Mesenchymal stem cell (in vitro differentiated cells and primary cell): ENCODE measurements at regions not wholly inside any gene's neighbourhood (a gene's known extent, or its start where the extent isn't known, plus 50 kb on each side); places are given as distances from the start of the nearest gene placed in this dataset.
"Not testable (repeated sequence)": the region's sequence is repeated elsewhere in the genome, so short reads cannot be mapped to it uniquely, and the experiment has no call there.

Source experiments
- DNase-seq: peaks from one replicate; pipeline ENCODE4 v3.0.0-alpha.2; 2013
- H2AFZ ChIP-seq: one replicate; pipeline ENCODE4 v1.6.1; 2013; ENCODE audit warnings: low read depth, mild to moderate bottlenecking, control low read depth, inconsistent platforms, low read length, moderate library complexity
- H2AK5ac ChIP-seq: 2 replicates; pipeline ENCODE4 v1.6.1; 2013; ENCODE audit warnings: low read length, moderate library complexity, mild to moderate bottlenecking, inconsistent platforms; ENCODE audit not compliant: severe bottlenecking
- H2BK120ac ChIP-seq: one replicate; pipeline ENCODE4 v1.6.1; 2013; ENCODE audit warnings: low read depth, mild to moderate bottlenecking, inconsistent platforms, low read length, moderate library complexity
- H2BK12ac ChIP-seq, 2 experiments: one replicate each; pipeline ENCODE4 v1.6.1; 2013; ENCODE audit warnings: inconsistent platforms in 2 of 2, low read length in 2 of 2, mild to moderate bottlenecking in 2 of 2, moderate library complexity in 2 of 2, control low read depth in 1 of 2
- H2BK15ac ChIP-seq: one replicate; pipeline ENCODE4 v1.6.1; 2013; ENCODE audit warnings: mild to moderate bottlenecking, low read depth, inconsistent platforms; ENCODE audit not compliant: poor library complexity, severe bottlenecking
- H2BK5ac ChIP-seq: 2 replicates; pipeline ENCODE4 v1.6.1; 2013; ENCODE audit warnings: low read depth, mild to moderate bottlenecking, low read length, control low read depth, inconsistent platforms; ENCODE audit not compliant: poor library complexity, severe bottlenecking
- H3K14ac ChIP-seq, 2 experiments: one replicate each; pipeline ENCODE4 v1.6.1; 2013; ENCODE audit warnings: inconsistent platforms in 2 of 2, low read length in 2 of 2, control low read depth in 1 of 2, mild to moderate bottlenecking in 1 of 2, moderate library complexity in 1 of 2
- H3K18ac ChIP-seq, 2 experiments: one replicate each; pipeline ENCODE4 v1.6.1; 2013; ENCODE audit warnings: inconsistent platforms in 2 of 2, low read length in 2 of 2, control low read depth in 1 of 2, low read depth in 1 of 2, mild to moderate bottlenecking in 1 of 2
- H3K23ac ChIP-seq, 2 experiments: one replicate each; pipeline ENCODE4 v1.6.1; 2013; ENCODE audit warnings: inconsistent platforms in 2 of 2, low read length in 2 of 2, mild to moderate bottlenecking in 2 of 2, moderate library complexity in 2 of 2, control low read depth in 1 of 2
- H3K27ac ChIP-seq: 2 replicates; pipeline ENCODE4 v1.5.1; 2013; ENCODE audit warnings: mild to moderate bottlenecking, moderate library complexity, low read length, control low read depth, inconsistent platforms; ENCODE audit not compliant: poor library complexity, severe bottlenecking
- H3K27me3 ChIP-seq, 2 experiments: 2 replicates each; pipeline versions ENCODE4 v1.6.1 to v1.7.0; 2013; ENCODE audit warnings: low read length in 2 of 2, mild to moderate bottlenecking in 2 of 2, moderate library complexity in 2 of 2, control low read depth in 1 of 2, inconsistent platforms in 1 of 2; ENCODE audit not compliant: control insufficient read depth in 1 of 2, insufficient read depth in 1 of 2
- H3K36me3 ChIP-seq, 2 experiments: 2 replicates each; pipeline versions ENCODE4 v1.6.1 to v1.7.0; 2013; ENCODE audit warnings: low read length in 2 of 2, control low read depth in 1 of 2, inconsistent platforms in 1 of 2, low read depth in 1 of 2, mild to moderate bottlenecking in 1 of 2; ENCODE audit not compliant: insufficient read depth in 2 of 2, control insufficient read depth in 1 of 2
- H3K4ac ChIP-seq, 2 experiments: one replicate each; pipeline ENCODE4 v1.6.1; 2013; ENCODE audit warnings: inconsistent platforms in 2 of 2, low read length in 2 of 2, mild to moderate bottlenecking in 2 of 2, moderate library complexity in 2 of 2, control low read depth in 1 of 2, low read depth in 1 of 2
- H3K4me1 ChIP-seq: 2 replicates; pipeline ENCODE4 v1.6.1; 2013; ENCODE audit warnings: low read depth, low read length, control low read depth; ENCODE audit not compliant: control insufficient read depth, insufficient read depth
- H3K4me2 ChIP-seq: 2 replicates; pipeline ENCODE4 v1.6.1; 2013; ENCODE audit warnings: low read length, mild to moderate bottlenecking, inconsistent platforms; ENCODE audit not compliant: poor library complexity, severe bottlenecking
- H3K4me3 ChIP-seq, 2 experiments: 2 replicates each; pipeline versions ENCODE4 v1.5.1 to v1.7.0; 2013; ENCODE audit warnings: low read length in 2 of 2, mild to moderate bottlenecking in 2 of 2, control low read depth in 1 of 2, low read depth in 1 of 2; ENCODE audit not compliant: insufficient read depth in 1 of 2
- H3K79me1 ChIP-seq: replicated peaks from 2 replicates; pipeline ENCODE4 v1.6.1; 2013; ENCODE audit warnings: mild to moderate bottlenecking, control low read depth, low read length, inconsistent platforms; ENCODE audit not compliant: poor library complexity, severe bottlenecking
- H3K9ac ChIP-seq: 2 replicates; pipeline ENCODE4 v1.7.0; 2013; ENCODE audit warnings: mild to moderate bottlenecking, low read length, moderate library complexity
- H3K9me3 ChIP-seq: 2 replicates; pipeline ENCODE4 v1.7.0; 2013; ENCODE audit warnings: mild to moderate bottlenecking, low read length; ENCODE audit not compliant: control insufficient read depth
- H4K8ac ChIP-seq: one replicate; pipeline ENCODE4 v1.6.1; 2013; ENCODE audit warnings: inconsistent platforms, mild to moderate bottlenecking, low read length, moderate library complexity
- H4K91ac ChIP-seq: one replicate; pipeline ENCODE4 v1.6.1; 2013; ENCODE audit warnings: mild to moderate bottlenecking, low read length, inconsistent platforms
- WGBS: methylation state at CpG from one replicate; pipeline ENCODE4 v1.1.7; 2013; ENCODE audit warnings: mixed read lengths; 5-methylcytosine and 5-hydroxymethylcytosine counted together

GRCh38 chr10:114872519-114873087, 51.0 kb downstream of the FHIP2A start:
- Histone ChIP-seq H3K27ac (no peak overlapping the region), H3K36me3 (peaks cover 0 to 2% of the 10 kb centered on the region in 2 experiments), H3K4me3 (no peak overlapping the region), H3K4ac (no peak overlapping the region), H3K23ac (no peak overlapping the region), H3K4me2 (no peak overlapping the region), H3K79me1 (no peaks in the 10 kb centered on the region), H3K18ac (no peak overlapping the region), H3K27me3 (no peaks in the 10 kb centered on the region), H4K91ac (no peak overlapping the region), H2BK15ac (no peak overlapping the region), H3K9me3 (no peaks in the 10 kb centered on the region), H3K4me1 (peaks cover 4% of the 10 kb centered on the region), H3K14ac (no peak overlapping the region), H2BK12ac (no peak overlapping the region), H2AFZ (no peak overlapping the region), H4K8ac (no peak overlapping the region), H2BK5ac (no peak overlapping the region), H2BK120ac (no peak overlapping the region), H2AK5ac (no peak overlapping the region), H3K9ac (no peak overlapping the region)
- no peak for DNase-seq

GRCh38 chr10:114874827-114875411, 53.3 kb downstream of the FHIP2A start:
- no peak overlapping the region for H2BK15ac ChIP-seq
- H2AFZ ChIP-seq, result no peak overlapping the region
- no peaks in the 10 kb centered on the region for H3K9me3 ChIP-seq
- no peak overlapping the region for H3K4ac ChIP-seq
- no peak overlapping the region for H2BK120ac ChIP-seq
- H3K36me3 ChIP-seq, result no peaks in the 10 kb centered on the region
- H3K9ac ChIP-seq, result peak overlapping the region; percentile 9
- H3K14ac ChIP-seq, result no peak overlapping the region
- H2BK12ac ChIP-seq, result no peak overlapping the region
- no peaks in the 10 kb centered on the region for H3K79me1 ChIP-seq
- H4K8ac ChIP-seq, result peak overlapping the region; percentile 14
- WGBS, result 17% methylated on average over 17 of the region's 17 CpGs
- peak; percentile 82 for DNase-seq
- no peak overlapping the region for H3K4me2 ChIP-seq
- H2BK5ac ChIP-seq, result no peak overlapping the region
- H3K27me3 ChIP-seq, result no peaks in the 10 kb centered on the region
- no peak overlapping the region for H3K23ac ChIP-seq
- no peak overlapping the region for H4K91ac ChIP-seq
- peak overlapping the region in 1 of 2 experiments; percentile 42 for H3K4me3 ChIP-seq
- peak overlapping the region; percentile 57 for H3K27ac ChIP-seq
- no peak overlapping the region for H2AK5ac ChIP-seq
- peak overlapping the region in 1 of 2 experiments; percentile 3 for H3K18ac ChIP-seq
- H3K4me1 ChIP-seq, result peaks cover 3% of the 10 kb centered on the region

- WGBS, result 97% methylated on average over 4 of the region's 4 CpGs
- H3K9ac ChIP-seq, H3K23ac ChIP-seq, DNase-seq, H4K8ac ChIP-seq, H3K79me1 ChIP-seq, H2BK120ac ChIP-seq, H3K18ac ChIP-seq, H2BK5ac ChIP-seq, H4K91ac ChIP-seq, H2BK15ac ChIP-seq, H2AK5ac ChIP-seq, H2BK12ac ChIP-seq, H3K4me2 ChIP-seq, H3K27me3 ChIP-seq, H3K9me3 ChIP-seq, H3K14ac ChIP-seq, H2AFZ ChIP-seq, H3K4me3 ChIP-seq, H3K36me3 ChIP-seq, H3K27ac ChIP-seq, H3K4me1 ChIP-seq: not testable (repeated sequence)
- peak overlapping the region in 1 of 2 experiments; percentile 40 for H3K4ac ChIP-seq
Measured at GRCh38 chr10:114875590-114876081, 54.1 kb downstream of the FHIP2A start.

GRCh38 chr10:114876169-114876568, 54.6 kb downstream of the FHIP2A start:
- Histone ChIP-seq H3K4ac (peak overlapping the region in 1 of 2 experiments; percentile 40), H3K27ac (no peak overlapping the region), H2AFZ (no peak overlapping the region), H3K14ac (no peak overlapping the region), H3K36me3 (no peaks in the 10 kb centered on the region), H3K4me2 (no peak overlapping the region), H3K27me3 (peaks cover 0 to 3% of the 10 kb centered on the region in 2 experiments), H2BK120ac (no peak overlapping the region), H3K9ac (no peak overlapping the region), H3K18ac (peak overlapping the region in 1 of 2 experiments; percentile 28), H3K79me1 (no peaks in the 10 kb centered on the region), H2AK5ac (peak overlapping the region; percentile 7), H3K4me1 (peaks cover 5% of the 10 kb centered on the region), H2BK15ac (peak overlapping the region; percentile 15), H2BK12ac (peak overlapping the region in 1 of 2 experiments; percentile 92), H3K4me3 (no peak overlapping the region), H2BK5ac (no peak overlapping the region), H3K9me3 (no peaks in the 10 kb centered on the region), H4K91ac (no peak overlapping the region), H4K8ac (peak overlapping the region; percentile 78), H3K23ac (no peak overlapping the region)
- 96% methylated on average over 9 of the region's 9 CpGs for WGBS
- DNase-seq, result no peak
